Muscle layer of duodenum (tissue), 2 donors: ENCODE measurements at regions not wholly inside any gene's neighbourhood (a gene's known extent, or its start where the extent isn't known, plus 50 kb on each side); places are given as distances from the start of the nearest gene placed in this dataset.

Source experiments
- H3K27ac ChIP-seq: one replicate; pipeline ENCODE4 v1.7.0; 2013; ENCODE audit warnings: mild to moderate bottlenecking, low read length
- H3K27me3 ChIP-seq: one replicate; pipeline ENCODE4 v1.7.0; 2013; ENCODE audit warnings: low read depth, mild to moderate bottlenecking, control low read depth, low read length
- H3K36me3 ChIP-seq, 2 donors: one replicate each; pipeline ENCODE4 v1.7.0; 2013; ENCODE audit warnings: low read length in 2 of 2, control low read depth in 1 of 2, mild to moderate bottlenecking in 1 of 2; ENCODE audit not compliant: insufficient read depth in 2 of 2, control insufficient read depth in 1 of 2
- H3K4me1 ChIP-seq, 2 donors: one replicate each; pipeline ENCODE4 v1.7.0; 2013; ENCODE audit warnings: low read length in 2 of 2, mild to moderate bottlenecking in 2 of 2, control low read depth in 1 of 2, moderate library complexity in 1 of 2; ENCODE audit not compliant: insufficient read depth in 2 of 2, control insufficient read depth in 1 of 2
- H3K4me3 ChIP-seq, 2 donors: one replicate each; pipeline ENCODE4 v1.7.0; 2013; ENCODE audit warnings: low read length in 2 of 2, low read depth in 1 of 2, mild to moderate bottlenecking in 1 of 2
- H3K9me3 ChIP-seq, 2 donors: one replicate each; pipeline ENCODE4 v1.7.0; 2013; ENCODE audit warnings: low read length in 2 of 2, control low read depth in 1 of 2, mild to moderate bottlenecking in 1 of 2; ENCODE audit not compliant: control insufficient read depth in 1 of 2
- donor health status: healthy.

- Histone ChIP-seq H3K27ac (no peak overlapping the region), H3K27me3 (no peaks in the 10 kb centered on the region), H3K36me3 (no peaks in the 10 kb centered on the region), H3K4me3 (no peak overlapping the region), H3K9me3 (no peaks in the 10 kb centered on the region), H3K4me1 (peaks cover 0 to 7% of the 10 kb centered on the region in 2 donors)
Measured at GRCh38 chr10:28801247-28801646, 123.9 kb downstream of the BAMBI start.

- Histone ChIP-seq H3K9me3 (no peaks in the 10 kb centered on the region), H3K36me3 (no peaks in the 10 kb centered on the region), H3K4me1 (peaks cover 0 to 10% of the 10 kb centered on the region in 2 donors), H3K27me3 (no peaks in the 10 kb centered on the region), H3K4me3 (no peak overlapping the region), H3K27ac (no peak overlapping the region)
Measured at GRCh38 chr10:28801869-28802268, 124.5 kb downstream of the BAMBI start.

- H3K9me3 ChIP-seq: no peaks in the 10 kb centered on the region
- H3K27ac ChIP-seq: no peak overlapping the region
- H3K4me1 ChIP-seq: peaks cover 0 to 21% of the 10 kb centered on the region in 2 donors
- H3K27me3 ChIP-seq: no peaks in the 10 kb centered on the region
- H3K36me3 ChIP-seq: no peaks in the 10 kb centered on the region
- H3K4me3 ChIP-seq: no peak overlapping the region
Measured at GRCh38 chr10:28805390-28805789, 128.1 kb downstream of the BAMBI start.

- H3K27me3 ChIP-seq: no peaks in the 10 kb centered on the region
- no peak overlapping the region for H3K27ac ChIP-seq
- H3K4me1 ChIP-seq: peaks cover 0 to 21% of the 10 kb centered on the region in 2 donors
- no peaks in the 10 kb centered on the region for H3K36me3 ChIP-seq
- no peaks in the 10 kb centered on the region for H3K9me3 ChIP-seq
- H3K4me3 ChIP-seq: peak overlapping the region in 1 of 2 donors; percentile 10
Measured at GRCh38 chr10:28806488-28806941, 129.2 kb downstream of the BAMBI start.

GRCh38 chr10:28806951-28807759, 129.8 kb downstream of the BAMBI start:
- Histone ChIP-seq H3K36me3 (no peaks in the 10 kb centered on the region), H3K27me3 (no peaks in the 10 kb centered on the region), H3K4me3 (peak overlapping the region in 1 of 2 donors; percentile 28), H3K27ac (no peak overlapping the region), H3K4me1 (peaks cover 0 to 21% of the 10 kb centered on the region in 2 donors), H3K9me3 (no peaks in the 10 kb centered on the region)

- Histone ChIP-seq H3K27me3 (no peaks in the 10 kb centered on the region), H3K36me3 (no peaks in the 10 kb centered on the region), H3K4me1 (peaks cover 0 to 21% of the 10 kb centered on the region in 2 donors), H3K9me3 (no peaks in the 10 kb centered on the region), H3K27ac (no peak overlapping the region), H3K4me3 (peak overlapping the region; percentile 12 to 28)
Measured at GRCh38 chr10:28807760-28808613, 130.7 kb downstream of the BAMBI start.

GRCh38 chr10:28808693-28809092, 131.4 kb downstream of the BAMBI start:
- H3K27ac ChIP-seq: no peak overlapping the region

GRCh38 chr10:28810057-28810870, 132.9 kb downstream of the BAMBI start:
- H3K36me3 ChIP-seq: no peaks in the 10 kb centered on the region
- H3K27me3 ChIP-seq: no peaks in the 10 kb centered on the region
- H3K27ac ChIP-seq: no peak overlapping the region
- no peak overlapping the region for H3K4me3 ChIP-seq
- H3K4me1 ChIP-seq: peaks cover 0 to 21% of the 10 kb centered on the region in 2 donors
- no peaks in the 10 kb centered on the region for H3K9me3 ChIP-seq

More at GRCh38 chr10:28808693-28809092, 131.4 kb downstream of the BAMBI start:
- Histone ChIP-seq H3K9me3 (no peaks in the 10 kb centered on the region), H3K36me3 (no peaks in the 10 kb centered on the region), H3K27me3 (no peaks in the 10 kb centered on the region), H3K4me1 (peaks cover 0 to 21% of the 10 kb centered on the region in 2 donors), H3K4me3 (no peak overlapping the region)

- Histone ChIP-seq H3K36me3 (no peaks in the 10 kb centered on the region), H3K4me3 (no peak overlapping the region), H3K4me1 (peaks cover 0 to 11% of the 10 kb centered on the region in 2 donors), H3K27ac (no peak overlapping the region), H3K9me3 (no peaks in the 10 kb centered on the region), H3K27me3 (no peaks in the 10 kb centered on the region)
Measured at GRCh38 chr10:28811639-28812349, 134.5 kb downstream of the BAMBI start.
